GM19395 (cell line): ENCODE measurements at regions not wholly inside any gene's neighbourhood (a gene's known extent, or its start where the extent isn't known, plus 50 kb on each side); places are given as distances from the start of the nearest gene placed in this dataset.
"Not testable (repeated sequence)": the region's sequence is repeated elsewhere in the genome, so short reads cannot be mapped to it uniquely, and the experiment has no call there.

Source experiments
- ATAC-seq: cut with Tn5 transposase; IDR thresholded peaks from one replicate; pipeline ENCODE4 v1.9.1; 2021; ENCODE audit warnings: mild to moderate bottlenecking, moderate library complexity; ENCODE audit not compliant: unreplicated experiment

GRCh38 chr12:107517816-107518215, 167.8 kb upstream of the PWP1 start:
- ATAC-seq: not testable (repeated sequence)

GRCh38 chr12:107518868-107519267, 166.7 kb upstream of the PWP1 start:
- ATAC-seq: no peak

DNA sequence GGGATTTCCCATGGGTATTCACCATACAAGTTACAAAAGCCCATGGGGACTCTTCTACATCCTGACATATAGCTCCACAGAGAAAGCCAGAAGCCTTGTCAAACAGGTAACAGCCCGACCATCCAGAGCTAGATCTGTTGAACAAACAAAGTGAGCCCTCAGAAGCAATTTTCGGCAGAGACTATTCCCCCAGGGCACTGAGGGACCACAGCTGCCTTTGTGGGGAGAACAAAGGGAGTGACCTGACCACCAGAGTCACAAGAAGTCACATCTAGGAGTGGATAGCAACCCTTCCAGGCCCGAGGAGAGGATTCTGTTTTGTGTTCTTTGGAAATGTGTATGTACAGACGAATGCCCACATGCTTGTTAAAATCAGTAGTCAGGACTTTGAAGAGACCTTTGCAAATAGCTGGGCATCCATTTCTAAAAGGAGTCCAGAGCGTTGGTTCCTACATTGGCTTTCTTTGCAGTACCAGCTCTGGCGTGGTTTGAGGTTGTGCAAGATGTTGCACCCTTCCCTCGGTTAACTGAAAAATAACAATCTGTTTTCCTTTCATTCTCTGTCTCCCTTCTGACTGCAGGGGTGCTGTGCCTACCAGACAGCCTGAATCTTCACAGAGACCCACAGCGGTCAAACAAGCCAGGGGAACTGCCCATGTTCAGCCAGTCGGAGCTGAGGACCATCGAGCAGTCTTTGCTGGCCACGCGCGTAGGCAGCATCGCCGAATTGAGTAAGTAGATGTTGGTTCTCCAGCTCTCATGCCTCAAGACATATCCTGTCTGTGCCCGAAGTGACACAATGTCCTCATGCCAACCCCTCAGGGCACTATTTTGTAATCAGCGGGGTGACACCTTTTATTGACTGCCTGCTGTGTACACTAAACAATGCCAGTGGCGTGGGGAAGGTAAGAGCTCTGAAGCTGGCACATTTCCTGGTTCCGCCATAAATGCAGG, 165.4 kb upstream of the PWP1 start:
- no peak for ATAC-seq

DNA sequence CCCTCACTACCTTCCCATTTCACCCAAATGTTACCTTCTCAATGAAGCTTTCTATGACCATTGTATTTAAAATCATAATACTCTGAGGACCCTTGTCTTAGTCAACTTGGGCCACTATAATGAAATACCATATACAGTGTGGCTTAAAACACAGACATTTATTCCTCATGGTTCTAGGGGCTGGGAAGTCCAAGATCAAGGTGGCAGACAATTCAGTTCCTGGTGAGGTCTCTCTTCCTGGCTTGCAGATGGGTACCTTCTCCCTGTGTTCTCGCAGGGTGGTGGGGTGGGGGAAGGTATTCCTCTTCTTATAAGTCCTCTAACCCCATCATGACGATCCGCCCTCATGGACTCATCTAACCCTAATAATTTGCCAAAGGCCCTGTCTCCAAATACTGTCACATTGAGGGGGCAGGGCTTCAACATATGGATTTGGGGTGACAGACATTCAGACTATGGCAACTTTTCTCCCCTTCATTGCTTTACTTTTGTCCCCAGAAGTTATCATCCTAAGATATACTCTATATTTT, 163.7 kb upstream of the PWP1 start:
- no peak for ATAC-seq

DNA sequence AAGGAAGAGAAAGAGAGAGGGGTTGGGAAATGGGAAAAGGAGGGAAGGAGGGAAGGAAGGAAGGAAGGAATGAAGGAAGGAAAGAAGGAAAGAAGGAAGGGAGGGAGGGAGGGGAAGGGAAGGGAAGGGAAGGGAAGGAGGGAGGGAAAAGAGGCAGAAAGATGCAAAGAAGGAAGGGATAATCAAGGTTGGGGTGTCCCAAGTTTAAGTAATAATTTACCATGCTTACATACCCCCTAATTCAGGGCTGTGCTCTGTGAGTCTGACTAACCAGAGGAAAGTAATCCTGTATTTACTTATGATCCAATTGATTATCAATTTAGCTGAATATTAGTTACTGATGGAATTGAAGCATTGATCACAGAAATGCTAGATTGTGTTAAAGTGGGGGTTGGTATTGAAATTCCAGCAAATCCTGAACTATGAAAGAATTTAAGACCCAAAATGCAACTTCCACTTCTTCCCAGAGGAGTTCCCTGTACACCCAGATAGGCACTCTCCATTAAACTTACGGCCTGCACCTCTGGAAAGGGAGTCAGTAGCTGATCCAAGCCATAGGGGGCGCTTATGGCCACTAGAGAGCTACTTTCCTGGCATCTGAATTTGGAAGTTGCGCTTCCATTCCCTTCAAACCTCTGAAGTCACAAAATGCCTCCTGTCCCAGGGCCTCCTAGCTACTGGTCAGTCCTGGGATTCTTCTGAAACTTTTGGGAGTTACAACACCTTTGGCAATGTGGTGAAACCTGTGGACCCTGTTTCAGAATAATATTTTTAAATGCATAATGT, 162.7 kb upstream of the PWP1 start:
- no peak for ATAC-seq

DNA sequence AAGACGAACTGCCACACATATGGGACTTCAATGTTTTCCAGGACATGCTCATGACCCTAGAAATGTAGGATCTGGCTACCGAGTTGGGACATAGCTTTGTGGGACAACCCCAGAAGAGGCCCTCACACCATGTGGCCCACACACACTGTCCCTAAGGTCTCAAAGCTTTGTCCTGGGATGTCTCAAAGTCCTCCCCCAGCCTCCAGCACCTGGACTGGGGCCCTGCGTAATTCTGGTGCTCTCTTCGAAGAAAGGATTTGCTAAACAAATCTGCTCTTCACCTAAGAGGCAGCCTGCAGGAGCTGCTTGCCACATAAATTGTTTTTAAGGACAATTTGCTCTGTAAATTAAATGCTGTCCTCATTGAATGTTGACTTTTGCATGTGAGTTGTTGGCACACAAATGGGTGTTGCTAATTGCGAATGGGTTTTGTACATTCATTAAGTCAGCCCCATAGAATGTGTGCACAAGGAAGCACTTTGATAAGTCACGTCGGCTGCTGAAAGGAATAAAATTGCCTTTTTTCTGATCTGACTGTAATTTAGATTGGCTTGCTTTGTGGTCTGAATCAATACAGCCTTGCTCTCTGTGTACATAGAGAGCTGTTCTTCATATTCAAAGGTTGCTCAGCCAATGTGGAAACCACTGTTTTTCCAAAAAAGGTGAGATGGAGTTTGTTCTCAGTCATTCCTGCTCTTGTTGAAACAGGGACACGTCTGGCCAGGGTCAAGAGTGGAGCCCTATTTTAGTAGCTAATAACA, 161.6 kb upstream of the PWP1 start:
- no peak for ATAC-seq

- ATAC-seq: no peak
These were observed 160.4 kb upstream of the PWP1 start for GRCh38 chr12:107525063-107525718.

- no peak for ATAC-seq
These were observed 159.7 kb upstream of the PWP1 start for GRCh38 chr12:107525719-107526554.

GRCh38 chr12:107526555-107527180, 158.9 kb upstream of the PWP1 start:
- ATAC-seq: no peak

DNA sequence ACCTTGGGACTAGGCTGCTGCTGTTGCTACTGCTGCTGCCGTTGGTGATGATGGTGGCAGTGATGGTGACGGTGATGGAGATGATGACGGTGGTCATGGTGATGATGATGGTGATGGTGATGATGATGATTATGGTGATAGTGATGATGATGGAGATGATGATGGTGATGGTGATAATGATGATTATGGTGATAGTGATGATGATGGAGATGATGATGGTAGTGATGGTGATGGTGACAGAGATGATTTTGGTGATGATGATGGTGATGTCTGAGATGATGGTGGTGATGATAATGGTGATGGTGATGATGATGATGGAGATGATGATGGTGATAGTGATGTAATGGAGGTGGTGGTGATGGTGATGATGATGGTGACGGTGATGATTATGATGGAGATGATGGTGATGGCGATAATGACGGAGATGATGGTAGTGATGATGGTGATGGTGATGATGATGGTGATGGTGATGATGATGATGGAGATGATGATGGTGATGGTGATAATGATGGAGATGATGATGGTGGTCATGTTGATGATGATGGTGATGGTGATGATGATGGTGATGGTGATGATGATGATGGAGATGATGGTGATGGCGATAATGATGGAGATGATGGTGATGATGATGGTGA, 156.8 kb upstream of the PWP1 start:
- ATAC-seq: no peak

DNA sequence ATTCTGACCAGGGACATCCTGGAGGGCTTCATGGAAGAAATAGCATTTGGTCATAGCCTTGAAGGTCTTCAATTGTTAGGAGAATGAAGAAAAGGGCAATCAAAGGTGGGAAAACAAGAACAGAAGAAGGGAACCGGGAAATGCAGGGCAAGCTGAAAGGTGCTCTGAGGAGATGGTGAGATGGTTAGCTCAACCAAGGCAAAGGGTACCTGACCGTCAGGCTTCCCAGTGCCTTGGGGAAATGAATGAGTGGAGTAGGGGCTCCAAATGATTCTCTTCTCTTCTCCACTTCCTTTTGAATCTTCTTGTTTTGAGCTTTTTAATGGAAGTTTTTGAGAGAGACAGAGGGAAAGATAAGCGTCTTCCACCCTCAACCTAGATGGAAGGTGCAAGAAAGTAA, 155.6 kb upstream of the PWP1 start:
- ATAC-seq: no peak

- ATAC-seq: no peak
These were observed 154.9 kb upstream of the PWP1 start for GRCh38 chr12:107530701-107531100.

- ATAC-seq: peak; percentile 89
These were observed 152.4 kb upstream of the PWP1 start for GRCh38 chr12:107533218-107533617.

GRCh38 chr12:107536613-107537012, 149.0 kb upstream of the PWP1 start:
- no peak for ATAC-seq

DNA sequence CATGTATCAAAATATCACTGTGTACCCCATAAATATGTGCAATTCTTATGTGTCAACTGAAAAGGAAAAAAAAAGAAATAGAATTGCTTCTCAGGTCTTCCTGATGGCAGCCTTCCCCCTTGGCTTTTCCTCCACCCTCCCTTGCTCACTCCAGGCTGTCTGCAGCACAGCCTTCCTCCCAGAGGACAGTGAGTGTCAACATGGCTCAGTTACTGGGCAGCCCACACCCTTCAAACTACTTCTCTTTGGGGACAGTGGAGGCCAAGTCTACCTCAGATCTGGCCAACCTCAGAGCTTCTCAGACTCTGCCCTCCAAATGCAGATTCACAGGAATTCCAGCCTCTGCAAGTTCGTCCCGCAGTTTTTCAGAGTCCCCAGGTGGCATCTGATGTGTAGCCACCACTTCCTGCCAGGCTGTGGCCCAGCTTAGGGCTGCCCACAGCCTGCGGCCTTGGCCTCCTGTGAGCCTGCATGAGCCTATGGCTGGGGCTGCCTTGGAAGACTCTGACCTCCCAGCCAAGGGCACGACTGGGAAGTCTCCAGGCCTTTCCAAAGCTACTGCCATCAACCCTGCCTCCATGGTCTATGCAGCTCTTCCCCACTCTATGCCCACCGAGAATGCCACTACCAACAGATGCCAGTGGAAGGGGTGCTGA, 148.0 kb upstream of the PWP1 start:
- no peak for ATAC-seq

GRCh38 chr12:107539196-107539939, 146.2 kb upstream of the PWP1 start:
- no peak for ATAC-seq

GRCh38 chr12:107541001-107541705, 144.4 kb upstream of the PWP1 start:
- ATAC-seq: no peak
